ENCODE measurements at regions not wholly inside any gene's neighbourhood (a gene's known extent, or its start where the extent isn't known, plus 50 kb on each side); places are given as distances from the start of the nearest gene placed in this dataset.

- no peak for TF ChIP-seq OVOL3 (tag by site-specific recombination; IDR thresholded peaks at IDR 0.05)
- no peak for TF ChIP-seq ZFP3 (tag by site-specific recombination; IDR thresholded peaks at IDR 0.05; ENCODE audit: low read depth)
- TF ChIP-seq ZBTB26 (tag by site-specific recombination; optimal IDR thresholded peaks at IDR 0.05), result no peak
- no peak for TF ChIP-seq KLF10 (tag by site-specific recombination; IDR thresholded peaks at IDR 0.05)
- peak; percentile 69 for TF ChIP-seq SP7 (tag by site-specific recombination; IDR thresholded peaks at IDR 0.05)
- TF ChIP-seq ZXDB (tag by site-specific recombination; IDR thresholded peaks at IDR 0.05), result no peak
- TF ChIP-seq PRDM2 (tag by site-specific recombination; IDR thresholded peaks at IDR 0.05; ENCODE audit: borderline replicate concordance), result no peak
- peak; percentile 65; the same call in 1 of the 2 replicates for TF ChIP-seq ZNF629 (tag by site-specific recombination; IDR thresholded peaks at IDR 0.05)
- TF ChIP-seq ZNF544 (tag by site-specific recombination; IDR thresholded peaks at IDR 0.05), result no peak
- no peak for TF ChIP-seq ZNF791 (tag by site-specific recombination; IDR thresholded peaks at IDR 0.05)
- no peak for TF ChIP-seq ZNF701 (tag by site-specific recombination; IDR thresholded peaks at IDR 0.05)
- no peak for TF ChIP-seq ZNF350 (tag by site-specific recombination; IDR thresholded peaks at IDR 0.05)
- TF ChIP-seq KLF9 (tag by site-specific recombination; IDR thresholded peaks at IDR 0.05; ENCODE audit: low read depth), result no peak
- no peak for TF ChIP-seq ZNF654 (tag by site-specific recombination; IDR thresholded peaks at IDR 0.05; ENCODE audit: low read depth)
- peak; percentile 45; the same call in 1 of the 2 replicates for TF ChIP-seq PATZ1 (tag by site-specific recombination; IDR thresholded peaks at IDR 0.05)
- TF ChIP-seq ZBTB6 (tag by site-specific recombination; IDR thresholded peaks at IDR 0.05), result no peak
- TF ChIP-seq PRDM6 (tag by site-specific recombination; IDR thresholded peaks at IDR 0.05), result peak; percentile 89
- 0 out of 2 replicates have a peak, but pooled peaks have one; percentile 19 for TF ChIP-seq ZBTB8A (tag by site-specific recombination; IDR thresholded peaks at IDR 0.05)
- TF ChIP-seq ZNF114 (tag by site-specific recombination; IDR thresholded peaks at IDR 0.05), result no peak
- no peak for TF ChIP-seq INSM2 (tag by site-specific recombination; IDR thresholded peaks at IDR 0.05)
Measured at GRCh38 chr2:239523954-239524330, 123.1 kb upstream of the HDAC4 start (continued).

All from HEK293 (cell line).